GM12891 (cell line): ENCODE measurements at regions not wholly inside any gene's neighbourhood (a gene's known extent, or its start where the extent isn't known, plus 50 kb on each side); places are given as distances from the start of the nearest gene placed in this dataset.

ENCODE experiments used
- DNase-seq: peaks from one replicate; pipeline ENCODE4 v3.0.0; 2011; ENCODE audit warnings: low spot score; ENCODE audit not compliant: insufficient read length
- FAIRE-seq: peaks from 2 replicates; lab custom pipeline; 2011; peaks lifted over from hg19 to GRCh38; lab: Jason Lieb, UNC
- PAX5 ChIP-seq: IDR thresholded peaks from 2 replicates; pipeline ENCODE4 v1.6.1; 2011; ENCODE audit warnings: low read length, moderate library complexity, mild to moderate bottlenecking; ENCODE audit not compliant: insufficient read depth, severe bottlenecking
- POLR2A ChIP-seq: IDR thresholded peaks from 2 replicates; pipeline ENCODE4 v1.6.1; 2011; ENCODE audit warnings: low read depth, low read length, control low read depth
- POLR2AphosphoS5 ChIP-seq: IDR thresholded peaks from 2 replicates; pipeline ENCODE4 v1.6.1; 2011; ENCODE audit warnings: low read depth, low read length, control low read depth
- POU2F2 ChIP-seq: IDR thresholded peaks from 2 replicates; pipeline ENCODE4 v1.6.1; 2011; ENCODE audit warnings: low read depth, mild to moderate bottlenecking, control low read depth, low read length, moderate library complexity
- SPI1 ChIP-seq: IDR thresholded peaks from 2 replicates; pipeline ENCODE4 v1.6.1; 2011; ENCODE audit warnings: low read depth, low read length, control low read depth
- TAF1 ChIP-seq: IDR thresholded peaks from 2 replicates; pipeline ENCODE4 v1.6.1; 2011; ENCODE audit warnings: low read depth, low read length, control low read depth

- FAIRE-seq, result no peak
- TF ChIP-seq PAX5, result no peak
- TF ChIP-seq TAF1, result no peak
- TF ChIP-seq POLR2A, result no peak
- TF ChIP-seq SPI1, result no peak
- TF ChIP-seq POLR2AphosphoS5, result no peak
- TF ChIP-seq POU2F2, result no peak
- no peak for DNase-seq
These were observed 595.0 kb upstream of the ZNF608 start for GRCh38 chr5:125341436-125341835.

GRCh38 chr5:125343015-125343414 lies 596.6 kb upstream of the ZNF608 start:
- no peak for FAIRE-seq

GRCh38 chr5:125346316-125346715 lies 599.9 kb upstream of the ZNF608 start:
- TF ChIP-seq PAX5 (no peak), POU2F2 (no peak), SPI1 (no peak), POLR2A (no peak), POLR2AphosphoS5 (no peak), TAF1 (no peak)
- FAIRE-seq, result no peak
- no peak for DNase-seq

More at GRCh38 chr5:125343015-125343414, 596.6 kb upstream of the ZNF608 start:
- DNase-seq, result no peak
- no peak for TF ChIP-seq TAF1
- TF ChIP-seq POU2F2, result no peak
- no peak for TF ChIP-seq SPI1
- TF ChIP-seq POLR2AphosphoS5, result no peak
- TF ChIP-seq PAX5, result no peak
- TF ChIP-seq POLR2A, result no peak

GRCh38 chr5:125348221-125348692 lies 601.8 kb upstream of the ZNF608 start:
- no peak for TF ChIP-seq TAF1
- no peak for TF ChIP-seq POLR2A
- no peak for TF ChIP-seq SPI1
- no peak for TF ChIP-seq POLR2AphosphoS5
- TF ChIP-seq PAX5, result no peak
- TF ChIP-seq POU2F2, result no peak
- DNase-seq, result no peak
- FAIRE-seq, result no peak

DNA sequence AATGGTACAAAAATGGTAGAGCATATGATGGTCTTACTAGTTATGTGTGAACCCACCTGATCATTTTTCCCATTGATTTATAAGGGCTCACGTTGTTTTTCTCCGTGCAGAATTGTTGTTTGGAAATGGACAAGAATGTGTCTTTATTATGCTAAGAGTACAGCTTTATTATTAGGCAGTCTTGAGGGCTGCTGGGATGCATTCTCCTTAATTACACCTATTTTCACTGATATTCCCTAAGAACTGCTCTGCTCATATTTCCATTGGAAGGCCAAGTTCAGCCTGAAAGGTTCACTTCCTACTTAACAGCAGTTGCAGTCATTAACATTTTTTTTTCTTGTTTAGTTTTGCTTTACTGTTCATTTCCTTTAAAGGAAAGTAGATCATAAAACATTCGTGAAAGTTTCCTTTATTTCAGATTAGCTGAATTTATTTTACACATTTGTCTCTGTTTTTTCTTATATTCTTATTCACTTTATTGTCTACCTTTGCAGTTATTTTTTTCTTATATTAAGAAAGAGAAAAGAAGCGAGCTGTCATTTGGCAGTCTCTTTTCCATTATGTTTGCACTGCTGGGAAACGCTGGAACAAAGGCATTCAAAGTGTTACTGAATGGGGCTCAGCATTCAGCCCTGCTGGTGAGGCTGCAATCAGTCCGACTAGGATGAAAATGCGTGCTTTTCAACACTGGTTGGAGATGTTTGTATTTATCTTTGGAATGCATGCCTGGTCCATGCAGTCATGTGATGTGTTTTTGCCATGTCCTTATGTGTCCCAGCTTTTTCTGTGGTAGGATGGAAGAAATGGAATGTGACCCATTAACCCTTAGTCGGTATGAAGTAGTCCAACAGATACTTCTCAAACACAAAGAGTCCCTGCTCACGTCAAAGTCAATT lies 602.7 kb upstream of the ZNF608 start:
- no peak for TF ChIP-seq SPI1
- no peak for TF ChIP-seq POLR2A
- TF ChIP-seq POU2F2, result no peak
- TF ChIP-seq PAX5, result no peak
- no peak for TF ChIP-seq POLR2AphosphoS5
- TF ChIP-seq TAF1, result no peak
- FAIRE-seq (no peak), DNase-seq (no peak)

DNA sequence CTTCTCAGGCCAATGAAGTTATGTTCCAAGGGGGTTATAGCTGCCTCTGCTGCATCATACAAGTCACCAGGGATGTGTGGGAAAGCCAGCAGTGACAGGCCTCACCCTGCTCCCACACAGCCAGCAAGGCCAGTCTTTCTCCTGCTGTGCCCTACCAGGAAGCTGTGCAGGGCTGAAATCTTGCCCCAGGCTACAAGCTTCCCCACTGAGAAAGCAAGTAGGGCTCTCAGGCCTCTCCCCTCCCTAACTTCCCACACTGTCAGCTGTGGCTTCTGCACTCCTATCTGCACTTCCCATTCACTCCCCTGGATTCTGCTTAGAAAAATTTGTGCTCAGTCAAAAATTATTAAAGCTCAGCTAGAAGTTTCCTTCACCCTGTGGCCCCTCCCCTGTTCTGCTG lies 611.2 kb upstream of the ZNF608 start:
- no peak for FAIRE-seq
- DNase-seq, result no peak
- TF ChIP-seq TAF1 (no peak), POLR2AphosphoS5 (no peak), PAX5 (no peak), SPI1 (no peak), POLR2A (no peak), POU2F2 (no peak)

- no peak for DNase-seq
- TF ChIP-seq TAF1, result no peak
- no peak for TF ChIP-seq POLR2AphosphoS5
- no peak for TF ChIP-seq POU2F2
- no peak for TF ChIP-seq PAX5
- TF ChIP-seq POLR2A, result no peak
- no peak for TF ChIP-seq SPI1
- no peak for FAIRE-seq
These were observed 619.3 kb upstream of the ZNF608 start for GRCh38 chr5:125365747-125366146.

GRCh38 chr5:125367702-125368101 lies 621.3 kb upstream of the ZNF608 start:
- no peak for DNase-seq
- FAIRE-seq, result no peak
- no peak for TF ChIP-seq TAF1
- no peak for TF ChIP-seq POLR2AphosphoS5

DNA sequence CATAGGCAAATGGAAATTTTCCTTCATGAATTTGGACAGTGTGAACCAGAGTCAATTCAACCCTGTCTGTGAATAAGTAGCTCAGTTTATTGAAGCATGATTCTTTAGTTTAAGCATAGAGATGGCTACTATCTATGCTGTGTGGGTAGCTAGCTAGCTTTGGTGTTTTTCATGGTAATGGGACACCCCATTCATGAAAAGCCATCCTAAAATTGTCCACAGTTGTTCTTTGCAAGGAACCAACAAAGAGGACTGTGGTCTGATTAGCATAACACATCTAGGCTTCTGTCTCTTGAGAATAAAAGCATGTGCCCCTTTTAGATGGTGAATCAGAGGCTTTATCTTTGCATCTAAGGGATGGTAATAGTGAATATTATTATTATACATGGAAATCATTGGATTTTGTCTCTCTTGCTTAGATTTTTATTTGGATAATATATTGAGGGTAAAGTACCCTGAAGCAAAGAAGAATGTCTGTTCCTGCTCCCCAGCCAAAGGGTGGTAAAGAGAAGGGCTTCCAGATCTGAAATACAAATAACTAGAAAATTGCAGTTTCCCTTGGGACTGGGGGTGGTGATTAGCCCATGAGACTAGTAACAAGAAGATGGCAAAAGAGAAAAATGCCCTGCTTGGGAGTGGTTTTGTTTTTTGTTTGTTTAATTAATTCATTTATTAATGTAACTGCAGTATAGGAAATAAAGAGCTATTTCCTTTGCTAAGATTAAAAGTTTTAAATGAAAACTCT lies 624.2 kb upstream of the ZNF608 start:
- no peak for FAIRE-seq
- no peak for DNase-seq
- TF ChIP-seq TAF1 (no peak), POLR2A (no peak), PAX5 (no peak), POLR2AphosphoS5 (no peak), POU2F2 (no peak), SPI1 (no peak)
